Skeletal muscle satellite cell (primary cell): ENCODE measurements at regions not wholly inside any gene's neighbourhood (a gene's known extent, or its start where the extent isn't known, plus 50 kb on each side); places are given as distances from the start of the nearest gene placed in this dataset.

Experiments
- H3K27me3 ChIP-seq: 2 replicates; pipeline ENCODE4 v1.7.0; 2013; ENCODE audit warnings: low read length; ENCODE audit not compliant: control insufficient read depth, insufficient read depth
- H3K36me3 ChIP-seq: 2 replicates; pipeline ENCODE4 v1.7.0; 2013; ENCODE audit warnings: mild to moderate bottlenecking, control low read depth, low read length; ENCODE audit not compliant: insufficient read depth
- H3K4me1 ChIP-seq: 2 replicates; pipeline ENCODE4 v1.7.0; 2013; ENCODE audit warnings: low read length; ENCODE audit not compliant: control insufficient read depth, insufficient read depth
- H3K4me2 ChIP-seq: 2 replicates; pipeline ENCODE4 v1.7.0; 2013; ENCODE audit warnings: mild to moderate bottlenecking, low read length
- H3K4me3 ChIP-seq: 2 replicates; pipeline ENCODE4 v1.7.0; 2013; ENCODE audit warnings: low read length
- H3K9ac ChIP-seq: 2 replicates; pipeline ENCODE4 v1.7.0; 2013; ENCODE audit warnings: mild to moderate bottlenecking, low read depth, low read length, moderate library complexity
- H3K9me3 ChIP-seq: replicated peaks from 2 replicates; pipeline ENCODE4 v1.7.0; 2013; ENCODE audit warnings: mild to moderate bottlenecking, control low read depth, low read length

DNA sequence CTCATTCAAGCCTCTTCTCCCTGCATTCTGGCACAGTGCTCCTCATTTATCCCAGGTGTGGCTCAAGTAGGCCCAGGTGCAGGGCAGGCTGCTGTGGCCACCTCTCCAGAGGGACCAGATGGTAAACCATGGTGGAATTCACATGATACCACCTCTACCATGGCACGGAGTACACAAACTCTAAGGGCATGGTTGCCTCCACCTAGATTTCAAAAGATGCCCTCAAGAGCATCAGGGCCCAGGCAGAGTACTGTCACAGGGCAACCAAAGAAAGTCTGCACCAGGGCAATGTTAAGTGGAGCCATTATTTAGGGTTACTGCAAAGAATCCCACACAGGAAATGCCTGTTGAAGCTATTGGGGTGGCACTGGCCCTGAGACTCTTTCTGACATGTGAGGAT is 647.1 kb upstream of the MIR17HG start:
- H3K4me1 ChIP-seq = peaks cover 7% of the 10 kb centered on the region
- no peaks in the 10 kb centered on the region for H3K9me3 ChIP-seq
- no peaks in the 10 kb centered on the region for H3K36me3 ChIP-seq
- H3K4me3 ChIP-seq = no peak overlapping the region
- no peak overlapping the region for H3K4me2 ChIP-seq
- no peak overlapping the region for H3K9ac ChIP-seq
- no peaks in the 10 kb centered on the region for H3K27me3 ChIP-seq

DNA sequence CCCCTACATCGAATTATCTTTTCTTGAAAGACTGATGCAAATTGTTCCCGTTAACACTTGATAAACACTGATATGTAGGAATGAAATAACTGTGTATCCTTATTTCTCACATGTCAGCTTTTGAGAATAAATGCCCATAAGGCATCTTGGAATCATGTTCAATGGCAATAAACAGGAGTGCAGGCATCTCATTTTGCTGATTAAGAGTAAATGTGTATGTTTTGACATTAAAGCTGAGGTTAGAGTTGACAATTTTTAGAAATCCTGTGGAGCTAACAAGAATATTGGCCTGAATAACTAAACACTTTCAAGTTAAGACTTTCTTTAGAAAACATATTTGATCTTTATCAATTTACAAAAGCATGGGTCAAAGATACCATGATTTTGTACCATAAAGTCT is 646.2 kb upstream of the MIR17HG start:
- H3K9me3 ChIP-seq = no peaks in the 10 kb centered on the region
- peaks cover 5% of the 10 kb centered on the region for H3K4me1 ChIP-seq
- H3K27me3 ChIP-seq = no peaks in the 10 kb centered on the region
- no peak overlapping the region for H3K4me3 ChIP-seq
- no peak overlapping the region for H3K4me2 ChIP-seq
- no peaks in the 10 kb centered on the region for H3K36me3 ChIP-seq
- no peak overlapping the region for H3K9ac ChIP-seq

DNA sequence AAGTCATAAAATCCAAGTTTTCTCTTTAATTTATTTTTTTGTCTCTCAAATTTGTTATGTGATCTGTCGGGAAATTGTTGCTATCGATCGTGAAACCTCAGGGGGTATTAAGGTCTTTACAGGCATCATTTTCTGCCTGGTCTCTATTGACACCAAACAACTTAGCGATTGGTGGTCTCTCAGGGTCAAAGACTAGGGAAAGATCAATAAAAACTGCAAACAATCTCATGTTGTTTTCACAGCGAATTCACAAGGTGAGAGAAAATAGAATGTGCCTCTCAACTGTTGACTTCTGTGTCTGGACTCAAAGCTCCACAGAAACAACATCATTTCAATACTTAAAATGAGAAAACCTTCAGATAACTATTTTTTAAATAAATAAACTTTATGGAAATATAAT is 645.4 kb upstream of the MIR17HG start:
- Histone ChIP-seq H3K4me1 (no peaks in the 10 kb centered on the region), H3K9ac (no peak overlapping the region), H3K27me3 (no peaks in the 10 kb centered on the region), H3K9me3 (no peaks in the 10 kb centered on the region), H3K36me3 (no peaks in the 10 kb centered on the region), H3K4me2 (no peak overlapping the region), H3K4me3 (no peak overlapping the region)

DNA sequence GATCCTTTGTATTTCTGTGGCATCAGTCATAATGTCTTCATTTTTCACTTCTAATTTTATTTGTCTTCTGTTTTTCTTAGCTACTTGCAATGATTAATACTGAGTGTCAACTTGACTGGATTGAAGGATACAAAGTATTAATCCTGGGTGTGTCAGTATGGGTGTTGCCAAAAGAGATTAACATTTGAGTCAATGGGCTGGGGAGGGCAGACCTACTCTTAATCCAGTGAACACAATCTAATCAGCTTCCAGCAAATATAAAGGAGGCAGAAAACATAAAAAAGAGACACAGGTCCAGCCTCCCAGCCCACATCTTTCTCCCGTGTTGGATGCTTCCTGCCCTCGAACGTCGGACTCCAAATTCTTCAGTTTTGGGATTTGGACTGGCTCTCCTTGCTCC is 640.9 kb upstream of the MIR17HG start:
- H3K9ac ChIP-seq = no peak overlapping the region
- no peaks in the 10 kb centered on the region for H3K4me1 ChIP-seq
- no peaks in the 10 kb centered on the region for H3K36me3 ChIP-seq
- no peak overlapping the region for H3K4me3 ChIP-seq
- no peaks in the 10 kb centered on the region for H3K9me3 ChIP-seq
- H3K4me2 ChIP-seq = no peak overlapping the region
- no peaks in the 10 kb centered on the region for H3K27me3 ChIP-seq

DNA sequence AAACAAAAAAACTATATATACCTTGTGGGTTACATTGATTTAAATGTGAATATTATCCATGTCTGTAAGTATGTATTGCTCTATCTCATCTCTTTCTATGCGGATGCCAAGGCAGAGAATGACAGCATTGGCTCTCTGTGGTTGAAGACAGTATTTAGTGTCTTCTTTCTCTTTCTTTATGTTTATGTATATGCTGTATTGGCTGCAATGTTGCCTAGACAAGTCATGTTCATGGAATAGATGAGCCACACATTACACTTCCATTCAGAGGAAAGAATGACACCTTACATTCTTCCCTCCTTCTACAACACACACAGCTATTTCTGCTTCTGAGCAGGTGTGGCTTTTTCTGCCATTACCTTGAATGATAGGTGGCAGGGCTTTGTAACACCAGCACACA is 639.4 kb upstream of the MIR17HG start:
- Histone ChIP-seq H3K9ac (no peak overlapping the region), H3K4me2 (no peak overlapping the region), H3K4me1 (no peaks in the 10 kb centered on the region)

DNA sequence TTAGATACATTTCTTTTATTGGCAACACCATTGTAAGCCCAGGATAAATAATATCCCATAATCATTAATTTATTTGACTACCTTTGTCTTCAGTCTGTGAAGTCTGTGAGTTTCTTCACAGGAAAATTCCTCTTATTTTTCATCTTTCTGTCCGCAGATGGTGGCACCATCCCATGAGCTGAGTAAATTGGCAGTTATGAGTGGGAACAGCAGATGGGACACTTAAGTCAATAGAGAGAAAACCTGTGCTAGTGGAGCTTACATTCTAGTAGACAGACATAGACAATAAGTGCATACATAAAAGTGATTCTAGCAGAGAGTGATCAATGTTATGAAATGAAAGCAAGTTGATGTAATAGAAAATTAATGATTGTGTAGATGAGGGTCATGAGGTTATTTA is 638.2 kb upstream of the MIR17HG start:
- no peak overlapping the region for H3K9ac ChIP-seq
- no peak overlapping the region for H3K4me2 ChIP-seq
- no peak overlapping the region for H3K4me3 ChIP-seq
- no peaks in the 10 kb centered on the region for H3K27me3 ChIP-seq
- H3K36me3 ChIP-seq = no peaks in the 10 kb centered on the region
- H3K9me3 ChIP-seq = no peaks in the 10 kb centered on the region
- H3K4me1 ChIP-seq = no peaks in the 10 kb centered on the region

More for the DNA sequence above, 639.4 kb upstream of the MIR17HG start:
- no peaks in the 10 kb centered on the region for H3K36me3 ChIP-seq
- H3K9me3 ChIP-seq = no peaks in the 10 kb centered on the region
- no peaks in the 10 kb centered on the region for H3K27me3 ChIP-seq
- H3K4me3 ChIP-seq = no peak overlapping the region

DNA sequence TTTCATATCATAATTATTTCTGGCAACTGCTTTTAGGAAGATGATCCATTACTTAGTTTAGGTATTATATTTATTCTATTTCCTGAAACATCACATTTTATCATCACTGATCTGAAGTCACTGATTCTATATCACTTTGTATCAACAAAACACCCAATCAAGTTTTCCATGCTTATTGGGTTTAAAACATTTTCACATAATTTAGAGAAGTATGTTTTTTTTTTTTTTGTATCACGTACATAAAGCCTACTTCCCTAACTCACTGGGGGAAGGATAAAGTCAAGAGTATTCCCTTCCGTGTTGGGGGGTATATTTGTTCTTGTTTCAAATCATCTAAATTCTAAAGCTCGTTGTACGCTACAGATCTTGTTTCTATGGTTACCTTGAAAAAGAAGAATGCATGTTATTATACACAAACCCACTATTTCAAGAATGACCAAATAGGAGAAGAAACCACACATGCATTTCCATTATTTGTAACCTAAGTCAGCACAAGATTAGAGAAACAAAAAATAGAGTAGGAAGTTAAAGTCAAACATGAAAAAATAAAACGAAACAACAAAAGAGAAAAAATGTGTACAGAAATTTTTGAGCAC is 637.2 kb upstream of the MIR17HG start:
- H3K4me3 ChIP-seq = no peak overlapping the region
- H3K27me3 ChIP-seq = no peaks in the 10 kb centered on the region
- H3K36me3 ChIP-seq = no peaks in the 10 kb centered on the region
- H3K9me3 ChIP-seq = no peaks in the 10 kb centered on the region
- no peak overlapping the region for H3K4me2 ChIP-seq
- H3K9ac ChIP-seq = no peak overlapping the region
- no peaks in the 10 kb centered on the region for H3K4me1 ChIP-seq

DNA sequence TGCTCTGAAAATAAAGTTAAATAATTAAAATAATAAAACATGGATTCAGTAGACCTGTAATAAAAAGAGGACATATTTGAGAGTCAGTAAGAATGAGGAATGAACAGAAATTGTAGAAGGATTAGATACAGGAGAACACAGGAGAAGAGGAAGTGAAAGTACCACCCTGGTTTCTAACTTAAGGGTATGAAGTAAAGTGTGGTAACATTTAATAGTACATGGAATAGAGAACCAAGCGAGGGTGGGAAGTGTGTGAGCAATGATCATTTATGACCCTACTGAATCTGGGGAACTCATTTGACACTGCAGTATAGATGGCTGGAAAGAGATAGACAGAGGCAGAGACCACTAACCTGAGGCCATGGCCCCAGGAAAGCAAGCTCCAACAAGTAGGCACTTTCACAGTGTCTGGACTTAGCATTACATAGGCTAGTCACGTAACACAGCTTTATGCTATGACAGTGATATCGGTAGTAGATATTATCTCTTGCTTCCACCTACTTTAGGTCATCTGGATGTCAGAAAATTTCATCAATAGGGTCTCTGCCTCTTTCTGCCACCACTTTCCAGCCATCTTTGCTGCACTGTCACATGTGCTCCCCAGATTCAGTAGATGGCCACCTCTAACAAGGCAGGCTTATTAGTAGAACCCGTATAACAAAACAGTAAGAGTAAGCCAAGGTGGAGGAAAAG is 633.9 kb upstream of the MIR17HG start:
- H3K4me2 ChIP-seq = no peak overlapping the region
- no peak overlapping the region for H3K9ac ChIP-seq
- no peaks in the 10 kb centered on the region for H3K36me3 ChIP-seq
- peaks cover 13% of the 10 kb centered on the region for H3K4me1 ChIP-seq
- no peaks in the 10 kb centered on the region for H3K27me3 ChIP-seq
- H3K4me3 ChIP-seq = no peak overlapping the region
- H3K9me3 ChIP-seq = no peaks in the 10 kb centered on the region

DNA sequence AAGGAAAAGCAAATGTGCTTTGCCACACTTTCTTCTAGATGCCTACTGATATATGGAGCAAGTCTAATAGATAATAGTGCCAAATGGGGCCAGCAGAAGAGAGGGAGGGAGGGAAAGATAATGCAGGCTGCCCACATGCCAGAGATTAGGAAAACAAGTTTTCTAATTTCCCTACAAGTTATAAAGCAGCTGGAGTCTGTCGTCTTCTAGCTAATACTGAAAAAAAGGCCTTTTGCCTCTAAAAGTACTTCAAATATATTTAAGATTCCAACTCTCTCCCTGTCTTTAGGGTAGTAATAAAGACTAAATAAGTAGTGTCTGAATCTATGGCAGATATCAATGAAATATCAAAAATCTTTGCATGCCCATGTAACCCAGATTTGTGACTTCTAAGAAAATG is 632.0 kb upstream of the MIR17HG start:
- no peak overlapping the region for H3K9ac ChIP-seq
- no peak overlapping the region for H3K4me3 ChIP-seq
- no peaks in the 10 kb centered on the region for H3K9me3 ChIP-seq
- no peaks in the 10 kb centered on the region for H3K36me3 ChIP-seq
- H3K4me2 ChIP-seq = no peak overlapping the region
- H3K4me1 ChIP-seq = peaks cover 13% of the 10 kb centered on the region
- H3K27me3 ChIP-seq = no peaks in the 10 kb centered on the region

DNA sequence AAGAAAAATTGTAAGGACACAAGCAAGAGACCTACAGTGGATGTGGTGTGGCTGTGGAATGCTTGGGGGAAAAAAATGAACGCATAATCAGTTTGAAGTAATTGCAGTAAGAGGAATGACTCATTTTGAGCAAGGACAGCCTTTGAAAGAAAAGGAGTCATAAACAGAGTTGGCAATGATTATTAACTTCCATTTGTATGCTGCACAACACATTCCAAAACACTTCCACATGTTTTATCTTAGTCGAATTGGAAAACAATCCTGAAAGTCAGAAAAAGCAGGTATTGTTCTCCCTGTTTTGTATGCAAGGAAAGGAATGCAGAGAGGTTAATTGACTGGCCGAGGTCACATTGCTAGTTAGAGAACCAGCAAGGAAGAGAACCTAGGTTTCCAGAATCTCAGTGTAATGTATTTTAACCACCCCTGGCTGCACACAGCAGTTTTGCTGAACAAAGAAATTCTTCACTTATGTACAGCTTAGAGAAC is 630.0 kb upstream of the MIR17HG start:
- peak overlapping the region; percentile 29 for H3K4me2 ChIP-seq
- H3K9ac ChIP-seq = no peak overlapping the region
- H3K27me3 ChIP-seq = no peaks in the 10 kb centered on the region
- H3K9me3 ChIP-seq = no peaks in the 10 kb centered on the region
- peaks cover 13% of the 10 kb centered on the region for H3K4me1 ChIP-seq
- H3K4me3 ChIP-seq = no peak overlapping the region
- no peaks in the 10 kb centered on the region for H3K36me3 ChIP-seq

DNA sequence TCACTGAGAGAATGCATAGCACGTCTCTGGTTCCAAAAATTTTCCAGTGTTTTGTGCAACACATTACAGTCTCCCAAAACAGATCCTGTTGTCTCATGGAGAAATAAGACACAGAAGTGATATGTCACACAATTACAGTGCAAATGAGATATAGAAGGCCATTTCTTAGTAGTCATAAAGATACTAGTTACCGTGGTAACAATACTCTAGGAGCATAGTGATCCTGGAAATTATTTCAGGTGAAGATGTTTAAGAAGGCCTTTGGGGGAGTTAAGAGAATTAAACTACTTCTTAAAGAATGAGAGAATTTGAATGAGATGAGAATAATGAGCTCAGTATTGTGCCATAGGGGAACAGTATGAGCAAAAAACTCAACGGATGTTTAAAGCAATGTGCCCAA is 628.0 kb upstream of the MIR17HG start:
- Histone ChIP-seq H3K4me3 (no peak overlapping the region), H3K27me3 (no peaks in the 10 kb centered on the region), H3K4me2 (no peak overlapping the region), H3K4me1 (peaks cover 13% of the 10 kb centered on the region), H3K9me3 (no peaks in the 10 kb centered on the region), H3K9ac (no peak overlapping the region), H3K36me3 (no peaks in the 10 kb centered on the region)

DNA sequence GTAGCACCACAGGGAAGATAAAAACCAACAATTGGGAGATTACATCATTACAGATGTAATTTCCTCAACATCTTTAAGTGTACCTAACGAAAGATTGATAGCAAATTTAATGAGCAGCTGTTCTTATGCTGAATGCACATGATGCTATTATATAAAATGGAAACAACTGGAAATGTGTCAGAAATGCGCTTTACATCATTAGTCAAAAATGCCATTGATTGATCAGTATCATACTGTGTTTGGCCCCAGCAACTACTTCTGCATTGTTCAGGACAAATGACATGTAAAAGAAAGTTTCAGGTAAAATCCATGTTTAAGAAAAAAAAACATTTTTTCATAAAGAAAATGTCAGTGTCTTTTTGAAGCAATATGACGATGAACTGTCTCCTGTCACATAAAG is 625.5 kb upstream of the MIR17HG start:
- no peak overlapping the region for H3K4me2 ChIP-seq
- peaks cover 11% of the 10 kb centered on the region for H3K4me1 ChIP-seq
- no peaks in the 10 kb centered on the region for H3K27me3 ChIP-seq
- no peak overlapping the region for H3K9ac ChIP-seq
- H3K36me3 ChIP-seq = no peaks in the 10 kb centered on the region
- no peaks in the 10 kb centered on the region for H3K9me3 ChIP-seq
- no peak overlapping the region for H3K4me3 ChIP-seq
